AG10803 (cell line): ENCODE measurements at regions not wholly inside any gene's neighbourhood (a gene's known extent, or its start where the extent isn't known, plus 50 kb on each side); places are given as distances from the start of the nearest gene placed in this dataset.

Experiments used
- DNase-seq: peaks from one replicate; pipeline ENCODE4 v3.0.0; 2010; ENCODE audit warnings: low read depth
- H3K4me3 ChIP-seq: 2 replicates; pipeline ENCODE4 v1.5.1; 2011; ENCODE audit warnings: mild to moderate bottlenecking, low read length, control low read depth
- CTCF ChIP-seq: conservative IDR thresholded peaks from 2 replicates; pipeline ENCODE4 v1.5.1; 2011; ENCODE audit warnings: mild to moderate bottlenecking, low read length, control low read depth, inconsistent platforms

- no peak for TF ChIP-seq CTCF
- no peak for DNase-seq
- H3K4me3 ChIP-seq: no peak overlapping the region
Observed at GRCh38 chr12:46534327-46534840, 161.8 kb upstream of the SLC38A2 start.

GRCh38 chr12:46533723-46534122, 161.2 kb upstream of the SLC38A2 start:
- TF ChIP-seq CTCF: no peak
- H3K4me3 ChIP-seq: no peak overlapping the region
- DNase-seq: no peak

GRCh38 chr12:46531804-46532203, 159.2 kb upstream of the SLC38A2 start:
- H3K4me3 ChIP-seq: no peak overlapping the region
- no peak for TF ChIP-seq CTCF
- no peak for DNase-seq

GRCh38 chr12:46531059-46531785, 158.6 kb upstream of the SLC38A2 start:
- H3K4me3 ChIP-seq: no peak overlapping the region
- no peak for DNase-seq
- TF ChIP-seq CTCF: no peak

GRCh38 chr12:46530373-46531056, 157.9 kb upstream of the SLC38A2 start:
- H3K4me3 ChIP-seq: no peak overlapping the region
- no peak for DNase-seq
- TF ChIP-seq CTCF: no peak

GRCh38 chr12:46526233-46526632, 153.7 kb upstream of the SLC38A2 start:
- no peak for DNase-seq
- TF ChIP-seq CTCF: no peak
- no peak overlapping the region for H3K4me3 ChIP-seq

GRCh38 chr12:46524778-46525177, 152.2 kb upstream of the SLC38A2 start:
- TF ChIP-seq CTCF: no peak
- no peak overlapping the region for H3K4me3 ChIP-seq
- peak; percentile 97 for DNase-seq
